Kidney (tissue), 13 donors: ENCODE measurements at regions not wholly inside any gene's neighbourhood (a gene's known extent, or its start where the extent isn't known, plus 50 kb on each side); places are given as distances from the start of the nearest gene placed in this dataset.
"Not testable (repeated sequence)": the region's sequence is repeated elsewhere in the genome, so short reads cannot be mapped to it uniquely, and the experiment has no call there.

Experiments
- DNase-seq, 5 donors: peaks; one replicate each; pipeline ENCODE4 v3.0.0-alpha.2; 2013 to 2020
- FAIRE-seq: peaks from 2 replicates; lab custom pipeline; 2012; peaks lifted over from hg19 to GRCh38; lab: Jason Lieb, UNC
- H3K27ac ChIP-seq, 2 donors: one replicate each; pipeline ENCODE4 v1.7.0; 2013; ENCODE audit warnings: low read depth in 2 of 2, low read length in 2 of 2, inconsistent platforms in 1 of 2
- H3K27me3 ChIP-seq: one replicate; pipeline ENCODE4 v1.7.1; 2013; ENCODE audit warnings: low read length, inconsistent platforms; ENCODE audit not compliant: control insufficient read depth, insufficient read depth
- H3K36me3 ChIP-seq, 3 donors: one replicate each; pipeline versions ENCODE4 v1.7.0 to v1.7.1; 2013; ENCODE audit warnings: low read length in 3 of 3, control low read depth in 1 of 3, inconsistent platforms in 1 of 3; ENCODE audit not compliant: insufficient read depth in 3 of 3, control insufficient read depth in 2 of 3
- H3K4me1 ChIP-seq, 3 donors: one replicate each; pipeline versions ENCODE4 v1.7.0 to v1.7.1; 2013; ENCODE audit warnings: low read length in 3 of 3, inconsistent platforms in 1 of 3, low read depth in 1 of 3; ENCODE audit not compliant: control insufficient read depth in 2 of 3, insufficient read depth in 2 of 3
- H3K4me3 ChIP-seq, 3 donors: one replicate each; pipeline versions ENCODE4 v1.7.0 to v1.8.1; 2013; ENCODE audit warnings: low read length in 3 of 3, control low read depth in 1 of 3, inconsistent platforms in 1 of 3
- H3K9ac ChIP-seq, 3 donors: one replicate each; pipeline versions ENCODE4 v1.7.0 to v1.7.1; 2013; ENCODE audit warnings: low read length in 3 of 3, control low read depth in 1 of 3, inconsistent platforms in 1 of 3
- H3K9me3 ChIP-seq, 3 donors: one replicate each; pipeline versions ENCODE4 v1.7.0 to v1.7.1; 2013; ENCODE audit warnings: low read length in 3 of 3, control low read depth in 1 of 3, inconsistent platforms in 1 of 3; ENCODE audit not compliant: control insufficient read depth in 2 of 3, insufficient read depth in 1 of 3
- intact Hi-C: fragments of 100-400 bp; cut with DNase I; formaldehyde crosslinking; loops from one replicate; pipeline ENCODE4 v1.11.1; 2022
- TF ChIP-seq, protein P1 (sequence below): IDR thresholded peaks from 3 replicates; pipeline ENCODE4 v1.5.1; 2012; ENCODE audit warnings: mild to moderate bottlenecking, moderate library complexity, borderline replicate concordance; ENCODE audit not compliant: insufficient read depth; ENCODE audit errors: extremely low read depth
- donor health status: control.
- donor health status: control.
- donor health status: control.
- donor health status: control.
- donor health status: control.
- donor health status: DM: yes; HTN: yes; CAD: no.
- donor health status: Normal renal cell carcinoma (clear cell type).

DNA sequence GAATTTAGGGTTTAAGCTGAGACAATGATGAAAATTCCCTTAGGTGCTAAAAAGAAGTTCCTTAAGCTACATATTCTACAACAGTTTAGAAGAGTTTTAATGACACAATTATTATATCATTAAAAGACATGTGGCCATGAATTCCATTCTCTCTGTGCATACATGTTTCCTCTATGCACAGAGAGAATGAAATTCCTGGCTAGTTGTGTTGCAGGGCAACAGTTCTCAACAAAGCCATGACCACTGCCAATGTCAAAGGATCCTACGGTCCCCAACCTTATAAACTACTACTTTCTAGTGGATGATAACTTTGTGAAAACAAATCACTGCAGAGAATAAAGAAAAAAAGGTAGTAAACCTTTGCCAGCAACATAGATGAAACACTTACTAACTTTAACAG, 122.7 kb downstream of the OTOL1 start:
- intact Hi-C loops: no loop called here
- no peak for FAIRE-seq
- TF ChIP-seq, protein P1, sequence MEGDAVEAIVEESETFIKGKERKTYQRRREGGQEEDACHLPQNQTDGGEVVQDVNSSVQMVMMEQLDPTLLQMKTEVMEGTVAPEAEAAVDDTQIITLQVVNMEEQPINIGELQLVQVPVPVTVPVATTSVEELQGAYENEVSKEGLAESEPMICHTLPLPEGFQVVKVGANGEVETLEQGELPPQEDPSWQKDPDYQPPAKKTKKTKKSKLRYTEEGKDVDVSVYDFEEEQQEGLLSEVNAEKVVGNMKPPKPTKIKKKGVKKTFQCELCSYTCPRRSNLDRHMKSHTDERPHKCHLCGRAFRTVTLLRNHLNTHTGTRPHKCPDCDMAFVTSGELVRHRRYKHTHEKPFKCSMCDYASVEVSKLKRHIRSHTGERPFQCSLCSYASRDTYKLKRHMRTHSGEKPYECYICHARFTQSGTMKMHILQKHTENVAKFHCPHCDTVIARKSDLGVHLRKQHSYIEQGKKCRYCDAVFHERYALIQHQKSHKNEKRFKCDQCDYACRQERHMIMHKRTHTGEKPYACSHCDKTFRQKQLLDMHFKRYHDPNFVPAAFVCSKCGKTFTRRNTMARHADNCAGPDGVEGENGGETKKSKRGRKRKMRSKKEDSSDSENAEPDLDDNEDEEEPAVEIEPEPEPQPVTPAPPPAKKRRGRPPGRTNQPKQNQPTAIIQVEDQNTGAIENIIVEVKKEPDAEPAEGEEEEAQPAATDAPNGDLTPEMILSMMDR: no peak

DNA sequence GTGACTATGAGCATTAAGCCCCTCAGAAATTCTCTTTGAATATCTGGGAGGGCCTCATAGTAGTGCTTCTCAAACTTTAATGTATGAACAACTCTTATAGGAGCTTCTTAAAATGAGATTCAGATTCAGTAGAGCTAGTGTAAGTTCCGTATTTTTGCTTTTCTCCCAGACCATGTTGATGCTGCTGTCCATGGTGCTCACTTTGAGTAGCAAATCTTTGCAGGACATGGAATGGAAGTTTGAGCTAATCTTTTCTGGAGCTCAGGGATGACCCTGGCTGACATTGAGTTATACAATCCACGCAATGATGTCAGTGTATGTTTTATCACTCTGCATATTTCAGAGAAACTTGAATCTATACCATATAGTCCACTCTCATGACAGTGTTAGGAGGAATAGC, 134.2 kb downstream of the OTOL1 start:
- Histone ChIP-seq H3K4me1 (no peaks in the 10 kb centered on the region), H3K27me3 (no peaks in the 10 kb centered on the region), H3K27ac (no peak overlapping the region), H3K9me3 (peaks cover 0 to 6% (median 0%) of the 10 kb centered on the region in 3 donors), H3K9ac (no peak overlapping the region), H3K4me3 (no peak overlapping the region), H3K36me3 (no peaks in the 10 kb centered on the region)
- DNase-seq: peak in 2 of 5 donors; percentile 35 to 65
- no peak for FAIRE-seq
- intact Hi-C loops: no loop called here
- TF ChIP-seq, protein P1: no peak

More for the DNA sequence above, 122.7 kb downstream of the OTOL1 start:
- no peaks in the 10 kb centered on the region for H3K9me3 ChIP-seq
- H3K27me3 ChIP-seq: no peaks in the 10 kb centered on the region
- DNase-seq: no peak
- H3K27ac ChIP-seq: no peak overlapping the region
- no peak overlapping the region for H3K9ac ChIP-seq
- H3K4me3 ChIP-seq: no peak overlapping the region
- no peaks in the 10 kb centered on the region for H3K36me3 ChIP-seq
- no peaks in the 10 kb centered on the region for H3K4me1 ChIP-seq

DNA sequence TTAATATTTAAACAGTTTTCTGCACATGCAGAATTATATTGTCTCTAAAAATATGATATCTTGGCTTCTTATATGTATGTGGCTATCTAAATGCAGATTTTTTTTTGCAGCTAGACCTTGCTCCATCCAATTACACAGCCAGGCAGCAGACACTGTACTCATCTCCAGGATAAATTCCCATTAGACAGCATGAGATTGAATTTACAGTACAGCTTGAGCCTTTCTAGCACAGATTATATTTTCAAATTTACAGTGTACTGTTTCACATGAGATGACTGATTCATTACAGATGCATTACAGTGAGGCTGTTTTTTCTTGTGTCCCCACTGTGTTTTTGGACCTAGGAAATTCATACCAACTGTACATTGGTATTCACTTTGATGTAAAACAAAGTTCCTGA, 134.9 kb downstream of the OTOL1 start:
- Histone ChIP-seq H3K27me3 (no peaks in the 10 kb centered on the region), H3K9me3 (peaks cover 0 to 6% (median 0%) of the 10 kb centered on the region in 3 donors), H3K36me3 (no peaks in the 10 kb centered on the region), H3K27ac (no peak overlapping the region), H3K9ac (no peak overlapping the region), H3K4me1 (no peaks in the 10 kb centered on the region), H3K4me3 (no peak overlapping the region)
- DNase-seq (no peak), FAIRE-seq (no peak)
- TF ChIP-seq, protein P1: no peak
- intact Hi-C loops: no loop called here

DNA sequence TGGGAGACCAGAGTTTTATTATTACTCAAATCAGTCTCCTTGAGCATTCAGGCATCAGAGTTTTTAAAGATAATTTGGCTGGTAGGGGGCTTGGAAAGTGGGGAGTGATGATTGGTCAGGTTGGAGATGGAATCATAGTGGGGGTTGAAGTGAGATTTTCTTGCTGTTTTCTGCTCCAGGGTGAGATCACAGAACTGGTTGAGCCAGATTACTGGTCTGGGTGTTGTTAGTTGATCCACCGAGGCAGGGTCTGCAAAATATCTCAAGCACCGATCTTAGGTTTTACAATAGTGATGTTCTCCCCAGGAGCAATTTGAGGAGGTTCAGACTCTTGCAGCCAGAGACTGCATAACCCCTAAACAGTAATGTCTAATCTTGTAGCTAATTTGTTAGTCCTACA, 141.0 kb downstream of the OTOL1 start:
- Histone ChIP-seq H3K9ac (no peak overlapping the region), H3K36me3 (no peaks in the 10 kb centered on the region), H3K4me3 (no peak overlapping the region), H3K9me3 (no peaks in the 10 kb centered on the region), H3K27me3 (no peaks in the 10 kb centered on the region), H3K4me1 (no peaks in the 10 kb centered on the region), H3K27ac (no peak overlapping the region)
- TF ChIP-seq, protein P1: no peak
- intact Hi-C loops: no loop called here
- DNase-seq (no peak), FAIRE-seq (no peak)

DNA sequence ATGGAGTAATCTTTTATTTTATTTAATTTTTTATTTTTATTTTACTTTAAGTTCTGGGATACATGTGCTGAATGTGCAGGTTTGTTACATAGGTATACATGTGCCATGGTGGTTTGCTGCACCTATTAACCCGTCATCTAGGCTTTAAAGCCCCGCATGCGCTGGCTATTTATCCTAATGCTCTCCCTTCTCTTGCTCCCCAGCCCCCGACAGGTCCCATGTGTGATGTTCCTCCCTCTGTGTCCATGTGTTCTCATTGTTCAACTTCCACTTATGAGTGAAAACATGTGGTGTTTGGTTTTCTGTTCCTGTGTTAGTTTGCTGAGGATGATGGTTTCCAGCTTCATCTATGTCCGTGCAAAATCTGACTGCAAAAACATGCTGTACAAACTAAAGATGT, 142.5 kb downstream of the OTOL1 start:
- H3K36me3 ChIP-seq, H3K4me3 ChIP-seq, H3K9me3 ChIP-seq, FAIRE-seq, H3K4me1 ChIP-seq, H3K27me3 ChIP-seq, H3K9ac ChIP-seq, intact Hi-C loops, H3K27ac ChIP-seq: not testable (repeated sequence)
- DNase-seq: peak in 1 of 5 donors; percentile 2
